Fibroblast of skin of left quadriceps (primary cell): ENCODE measurements at regions not wholly inside any gene's neighbourhood (a gene's known extent, or its start where the extent isn't known, plus 50 kb on each side); places are given as distances from the start of the nearest gene placed in this dataset.
A peak's percentile ranks its signal among the peaks of the same experiment; 100 is the strongest.

ENCODE experiments used
- DNase-seq, 2 experiments: peaks; one replicate each; pipeline ENCODE4 v3.0.0-alpha.2; 2013; ENCODE audit warnings: low read depth in 2 of 2

DNA sequence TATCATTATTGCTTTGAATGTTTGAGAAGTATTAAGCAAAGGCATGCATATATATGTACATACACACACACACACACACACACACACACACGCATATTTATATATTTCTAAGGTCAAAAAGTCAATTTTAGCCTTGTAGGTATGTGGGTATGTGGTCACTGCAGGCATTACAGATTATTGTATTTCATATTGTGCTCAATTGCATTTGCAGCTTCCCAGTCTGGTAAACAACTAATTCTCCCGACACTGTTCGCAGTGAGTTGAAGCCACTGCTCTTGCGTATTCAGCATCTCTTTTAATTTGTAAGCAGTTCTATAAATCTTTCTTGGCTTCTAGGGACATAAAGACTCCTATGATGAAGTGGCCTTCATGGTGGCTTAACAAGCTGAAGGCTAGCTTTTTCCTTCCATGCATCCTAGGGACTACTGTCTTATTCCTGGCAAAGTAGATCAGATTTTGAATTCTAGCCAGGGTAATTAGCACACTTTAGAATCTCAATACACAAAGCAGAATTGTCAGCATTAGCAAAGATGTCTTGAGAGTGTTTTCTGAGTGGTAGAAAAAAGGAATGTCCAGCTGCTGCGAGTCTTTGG is 368.6 kb upstream of the NEGR1 start:
- no peak for DNase-seq

DNA sequence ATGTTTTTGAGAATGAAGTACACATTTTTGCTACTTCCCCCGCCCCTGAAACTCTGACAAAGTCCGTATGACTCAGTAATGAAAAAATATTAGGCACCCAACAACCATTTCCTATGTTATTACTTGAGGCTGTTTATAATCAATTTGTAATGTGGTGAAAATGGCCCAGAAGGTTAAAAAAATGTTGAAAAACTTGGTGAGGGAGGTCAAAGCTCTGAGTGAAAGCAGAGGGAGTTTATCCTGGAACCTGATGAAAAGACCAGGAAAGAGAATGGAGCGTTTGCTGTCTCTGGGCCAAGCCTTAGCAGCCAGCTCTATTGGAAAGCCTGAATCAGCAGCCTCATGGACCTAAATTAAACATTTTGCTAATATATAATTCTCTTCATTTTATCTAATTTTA is 367.7 kb upstream of the NEGR1 start:
- peak; percentile 16 to 18 for DNase-seq

DNA sequence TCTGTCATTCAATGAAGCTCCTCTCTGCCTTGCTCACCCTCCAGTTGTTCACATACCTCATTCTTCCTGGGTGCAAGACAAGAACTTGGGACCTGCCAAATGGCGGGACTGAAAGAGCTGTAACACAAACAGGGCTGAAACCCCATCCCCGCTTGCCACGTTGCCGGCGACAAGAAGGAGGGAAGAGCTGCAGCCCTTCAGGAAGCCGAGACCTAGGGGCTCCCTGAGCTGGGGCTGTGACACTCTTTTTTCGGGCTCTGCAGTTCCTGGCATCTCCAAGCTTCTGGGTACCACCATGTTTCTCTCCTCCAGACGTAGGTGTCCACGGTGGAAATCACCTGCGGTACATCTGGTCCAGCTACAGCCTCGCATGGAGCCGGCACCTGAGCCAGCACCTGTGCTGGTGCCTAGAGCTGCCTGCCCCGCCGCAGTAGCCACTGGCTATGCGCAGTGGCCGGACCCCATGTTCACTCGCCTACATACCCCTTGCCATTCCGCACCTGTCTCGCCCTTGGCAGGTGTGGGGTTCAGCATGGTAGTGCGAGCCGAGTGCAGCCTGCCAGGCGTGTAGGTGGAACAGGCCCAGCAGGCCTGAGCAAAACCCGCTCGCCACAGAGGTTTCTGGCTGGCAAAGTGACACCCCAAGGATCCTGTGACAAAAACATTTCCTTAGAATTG is 367.0 kb upstream of the NEGR1 start:
- no peak for DNase-seq

DNA sequence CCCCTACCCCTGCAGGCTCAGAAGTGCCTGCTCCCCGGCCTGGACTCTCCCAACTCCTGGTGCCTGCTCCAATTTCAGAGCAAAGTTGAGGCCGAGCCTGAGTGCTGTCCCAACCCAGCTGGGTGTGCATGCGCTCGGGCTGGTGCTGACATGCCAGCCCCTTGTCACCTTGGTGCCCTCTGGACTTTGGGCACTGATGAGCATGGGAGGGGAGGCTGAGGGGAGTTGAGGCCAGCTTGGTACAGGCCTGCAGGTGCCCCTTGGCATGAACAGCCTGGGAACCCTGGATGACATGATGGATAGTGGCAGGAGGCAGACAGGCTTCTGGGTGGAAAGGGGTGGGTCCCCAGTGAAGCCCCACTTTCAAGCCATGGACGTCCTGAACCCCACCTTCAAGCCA is 366.1 kb upstream of the NEGR1 start:
- DNase-seq = no peak

DNA sequence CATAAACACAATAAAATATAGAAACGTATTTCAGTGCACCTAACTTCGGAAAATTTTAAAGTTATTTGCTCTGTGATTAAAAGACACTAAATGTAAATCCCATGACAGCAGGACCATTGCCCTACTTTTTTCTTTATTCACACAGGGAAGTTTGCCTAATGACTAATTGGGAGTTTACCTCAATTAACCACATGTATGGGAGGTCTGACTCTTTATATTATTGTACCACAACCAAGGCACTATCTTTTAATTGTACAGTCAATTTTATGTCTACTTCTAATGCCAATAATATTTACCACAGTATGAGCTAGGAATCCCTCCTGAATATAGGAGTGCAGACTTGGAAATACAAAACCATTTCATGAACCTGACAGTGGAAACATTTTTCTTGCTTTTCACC is 360.8 kb upstream of the NEGR1 start:
- DNase-seq = no peak

DNA sequence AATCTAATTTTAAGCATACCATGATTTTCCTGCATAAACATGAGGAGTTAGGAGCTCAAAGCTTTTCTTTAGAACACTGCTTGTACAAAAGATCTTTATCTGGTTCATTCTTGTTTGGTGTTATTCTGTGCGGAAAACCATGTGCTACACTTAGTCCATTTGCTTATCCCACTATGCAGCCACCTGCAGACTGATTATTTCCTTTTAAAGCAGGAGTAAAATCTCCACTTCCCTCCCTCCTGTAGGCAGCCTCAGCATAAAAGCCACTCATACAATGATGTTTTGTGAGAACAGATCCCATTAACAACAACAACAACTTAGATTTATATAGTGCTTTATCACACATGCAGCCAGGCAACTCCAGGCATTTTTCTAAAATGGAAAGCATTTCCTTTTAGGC is 355.3 kb upstream of the NEGR1 start:
- DNase-seq = no peak

DNA sequence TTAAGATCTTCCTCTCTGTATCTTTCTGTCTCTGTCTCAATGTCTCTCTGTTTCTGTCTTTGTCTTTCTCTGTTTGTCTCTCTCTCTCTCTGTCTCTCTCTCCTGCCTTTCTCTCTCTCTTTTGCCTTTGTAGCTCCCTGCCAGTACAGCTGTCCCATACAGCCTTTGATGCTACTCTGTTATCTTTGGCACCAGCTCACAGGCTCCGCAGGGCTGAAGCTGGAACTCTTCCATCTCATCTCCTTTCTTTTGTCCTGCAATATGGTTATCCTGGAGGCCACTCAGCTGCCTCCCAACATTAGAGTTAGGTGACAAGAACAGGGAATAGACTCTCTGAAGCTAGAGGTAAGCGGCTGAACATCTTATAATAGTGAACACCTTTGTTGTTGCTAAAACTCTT is 354.3 kb upstream of the NEGR1 start:
- DNase-seq = no peak

DNA sequence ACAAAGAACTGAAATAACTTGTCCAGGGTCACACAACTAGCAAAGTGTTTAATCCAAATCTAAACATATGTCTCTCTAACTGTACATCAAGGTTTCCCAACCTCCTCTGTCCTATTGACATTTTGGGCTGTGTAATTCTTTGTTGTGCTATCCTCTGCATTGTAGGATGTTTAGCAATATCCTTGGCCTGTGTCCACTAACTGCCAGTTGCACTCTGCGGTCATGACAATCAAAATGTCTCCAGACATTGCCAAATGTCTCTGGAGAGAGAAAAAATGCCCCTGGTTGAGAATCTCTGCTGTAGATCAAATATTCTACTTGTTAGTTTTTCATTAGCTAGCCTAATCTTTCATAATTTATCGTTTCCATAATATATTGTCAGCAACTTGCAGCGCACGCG is 353.4 kb upstream of the NEGR1 start:
- DNase-seq = no peak

DNA sequence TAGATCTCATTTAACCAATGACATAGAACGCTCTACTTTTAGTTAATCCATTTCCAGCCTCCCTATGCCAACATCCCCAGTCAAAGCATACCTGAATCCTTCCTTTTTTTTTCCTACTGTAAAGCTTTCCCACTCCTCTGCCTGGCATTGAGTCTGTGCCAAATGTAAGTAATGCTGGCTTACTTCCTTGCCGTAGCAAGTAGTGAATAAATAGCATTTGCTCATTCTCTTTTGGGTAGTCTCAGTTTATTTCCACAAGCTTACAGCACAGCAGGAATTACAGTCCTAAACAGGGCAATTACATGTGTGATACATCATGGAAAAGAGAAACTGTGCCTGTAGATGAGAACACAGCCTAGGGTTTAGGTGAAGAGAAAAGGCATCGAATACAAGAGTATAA is 352.6 kb upstream of the NEGR1 start:
- no peak for DNase-seq

DNA sequence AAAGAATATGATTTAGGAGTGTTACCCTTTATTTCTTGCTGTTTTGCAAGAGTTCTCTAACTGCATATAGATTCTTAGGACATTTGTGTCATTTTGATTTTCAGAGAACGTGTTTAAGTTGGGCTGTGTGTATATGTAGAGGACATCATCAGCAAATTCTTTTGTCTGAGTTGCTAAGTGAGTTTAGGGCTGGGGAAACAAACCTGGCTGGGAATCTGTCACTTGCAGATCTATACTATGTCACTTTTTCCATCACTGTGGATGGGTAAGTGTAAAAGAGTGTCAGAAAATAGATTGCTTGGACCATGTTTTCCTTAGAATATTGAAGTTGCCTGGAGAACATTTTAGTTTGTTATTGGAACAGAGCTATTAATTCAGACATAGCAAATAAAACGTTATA is 349.1 kb upstream of the NEGR1 start:
- no peak for DNase-seq

DNA sequence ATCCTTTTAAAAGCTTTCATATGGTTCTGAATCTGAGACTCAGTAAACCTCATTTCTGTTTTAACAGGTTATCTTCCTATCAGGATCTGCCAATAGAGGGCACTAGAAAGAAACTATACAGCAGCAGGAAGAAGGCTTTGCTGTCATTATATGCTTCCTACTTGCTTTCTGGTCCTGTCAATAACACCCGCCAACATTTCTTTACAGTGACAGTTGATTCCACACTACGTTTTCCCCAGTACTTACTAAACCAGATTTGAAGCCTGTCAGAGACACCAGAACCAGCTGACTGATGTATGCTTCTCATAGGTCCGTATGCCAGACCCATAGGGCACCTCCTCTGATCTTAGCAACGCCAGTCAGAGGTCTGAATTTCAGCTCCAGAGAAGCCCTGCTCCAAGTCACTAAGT is 341.0 kb upstream of the NEGR1 start:
- peak; percentile 22 to 27 for DNase-seq

DNA sequence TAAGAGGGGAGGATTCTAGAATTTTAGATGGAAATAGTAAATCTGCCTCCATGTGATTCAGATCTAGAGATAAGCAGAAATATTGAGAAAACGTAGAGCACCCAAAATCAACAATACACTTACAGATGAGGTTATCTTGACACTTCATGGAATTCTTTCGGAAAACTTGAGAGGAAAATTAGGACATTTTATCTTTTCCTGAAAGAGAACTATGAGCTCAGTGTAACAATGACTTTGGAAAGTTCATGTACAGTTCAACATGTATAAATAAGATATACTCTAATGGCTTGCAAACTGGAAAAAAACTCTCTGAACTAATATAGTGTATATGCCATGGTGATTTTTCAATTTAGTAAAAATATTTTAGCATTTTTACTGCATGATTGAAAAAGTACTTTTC is 338.1 kb upstream of the NEGR1 start:
- DNase-seq = no peak

DNA sequence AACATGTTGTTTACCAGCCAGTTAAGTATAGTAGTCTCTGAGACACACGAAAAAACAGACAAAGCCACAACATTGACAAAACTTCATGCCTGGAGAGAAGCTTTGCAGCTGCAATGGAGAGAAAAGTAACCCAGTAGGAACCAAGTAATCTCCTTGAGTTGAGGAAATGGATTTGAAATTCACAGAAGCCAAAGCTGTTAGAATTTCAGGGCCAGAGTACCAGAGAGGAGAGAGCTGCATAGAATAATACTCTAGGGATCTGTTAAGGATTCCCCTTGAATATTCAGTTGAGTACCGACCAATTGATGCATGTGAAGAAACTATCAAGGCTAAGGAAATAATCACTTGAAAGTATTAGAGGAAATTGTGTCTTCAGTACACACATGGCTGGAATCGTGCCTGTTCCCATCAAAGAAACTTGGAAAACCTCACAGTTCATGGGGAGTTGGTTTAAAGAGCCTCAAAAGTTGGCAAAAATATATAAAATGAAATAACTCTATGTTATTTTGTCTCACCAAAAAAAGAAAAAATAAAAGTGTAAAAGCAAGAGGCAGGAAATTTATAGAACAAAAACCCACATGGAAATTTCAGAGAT is 324.0 kb upstream of the NEGR1 start:
- DNase-seq = no peak

DNA sequence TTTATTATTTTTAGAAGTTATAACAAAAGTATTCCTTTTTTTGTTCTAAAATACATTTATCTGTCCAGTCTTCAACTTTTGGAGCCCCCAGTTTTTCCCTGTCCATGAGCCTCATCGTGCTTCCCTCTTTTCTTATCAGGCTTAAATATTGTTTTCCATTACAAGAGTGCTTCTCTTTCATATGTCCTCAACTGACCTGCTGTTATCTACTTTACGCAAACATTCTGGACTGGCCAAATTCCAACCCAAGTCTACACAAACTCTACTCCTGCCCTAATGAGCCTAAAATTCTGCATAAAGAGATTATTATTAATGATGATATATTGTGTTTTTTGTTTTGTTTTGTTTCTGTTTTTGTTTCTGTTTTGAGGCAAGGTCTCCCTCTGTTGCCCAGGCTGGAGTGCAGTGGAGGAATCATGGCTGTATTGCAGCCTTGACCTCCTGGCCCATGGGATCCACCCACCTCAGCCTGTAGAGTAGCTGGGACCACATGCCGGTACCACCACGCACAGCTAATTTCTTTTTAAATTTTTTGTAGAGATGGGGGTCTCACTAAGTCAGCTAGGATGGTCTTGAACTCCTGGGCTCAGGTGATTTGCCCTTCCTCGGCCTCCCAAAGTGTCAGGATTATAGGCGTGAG is 318.8 kb upstream of the NEGR1 start:
- DNase-seq = no peak

DNA sequence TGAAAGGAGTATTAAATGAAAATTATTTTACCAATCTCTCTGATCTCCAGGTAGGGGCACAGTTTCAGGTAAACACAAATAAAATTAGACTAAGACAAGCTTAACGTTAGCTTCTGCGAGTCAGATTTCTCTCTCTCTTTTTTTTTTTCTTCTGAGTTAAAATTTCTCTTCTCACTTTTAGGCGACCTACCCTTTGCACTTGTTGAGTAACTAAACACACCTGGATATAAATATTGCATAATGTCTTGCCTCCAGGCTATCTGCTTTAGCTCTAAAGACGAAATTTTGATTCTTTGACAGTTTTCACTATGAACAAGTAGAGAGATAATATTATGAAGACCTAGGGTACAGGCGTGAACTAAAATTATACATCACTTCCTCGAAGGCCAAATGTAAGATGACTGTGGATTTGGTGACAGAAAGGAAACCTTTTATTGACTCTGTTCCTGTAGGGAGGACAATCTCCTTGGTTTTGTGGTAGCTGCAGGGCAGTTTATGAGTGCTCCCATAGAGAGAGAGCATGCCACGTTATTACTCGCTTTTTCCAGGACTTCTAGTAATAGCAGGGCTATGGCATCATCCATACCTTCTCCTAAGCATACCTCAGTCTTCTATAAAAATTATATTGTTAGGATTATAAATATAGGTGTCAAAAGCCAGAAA is 303.8 kb upstream of the NEGR1 start:
- DNase-seq = no peak

DNA sequence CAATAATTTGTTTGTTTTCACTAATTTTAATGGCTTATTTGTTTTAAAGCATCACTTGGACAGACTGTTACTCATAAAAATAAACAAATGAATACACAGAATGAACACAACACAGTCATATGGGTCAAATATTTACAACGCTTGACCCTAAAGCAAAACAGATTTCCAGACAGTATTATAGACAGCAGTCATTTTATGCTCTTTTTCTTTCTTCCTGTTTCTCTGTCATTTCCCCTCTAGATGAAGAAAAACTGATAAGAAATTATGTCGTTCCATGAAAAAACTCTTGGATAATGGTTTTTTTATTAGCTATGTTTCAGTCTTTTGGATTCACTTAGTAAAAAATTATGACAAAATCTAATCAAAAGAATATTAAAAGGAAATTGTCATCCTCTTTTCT is 297.3 kb upstream of the NEGR1 start:
- no peak for DNase-seq

DNA sequence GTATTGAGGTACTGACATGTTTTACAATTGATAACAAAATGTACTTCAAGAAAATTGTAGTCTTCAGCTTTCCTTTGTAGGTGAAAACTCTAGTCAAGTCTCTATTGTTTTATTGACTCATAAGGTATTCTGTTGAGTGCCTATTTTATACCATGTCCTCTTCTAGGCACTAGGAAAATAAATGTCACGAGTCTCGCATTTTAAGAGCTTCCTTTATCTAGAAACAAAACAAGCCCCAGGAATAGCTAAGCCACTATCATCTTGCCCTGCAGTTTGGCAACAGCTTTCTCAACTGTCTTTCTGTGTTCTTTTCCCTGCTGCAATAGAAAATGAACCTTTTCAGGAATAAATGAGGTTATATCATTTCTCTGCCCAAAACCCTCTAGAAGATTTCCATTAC is 288.5 kb upstream of the NEGR1 start:
- DNase-seq = no peak

DNA sequence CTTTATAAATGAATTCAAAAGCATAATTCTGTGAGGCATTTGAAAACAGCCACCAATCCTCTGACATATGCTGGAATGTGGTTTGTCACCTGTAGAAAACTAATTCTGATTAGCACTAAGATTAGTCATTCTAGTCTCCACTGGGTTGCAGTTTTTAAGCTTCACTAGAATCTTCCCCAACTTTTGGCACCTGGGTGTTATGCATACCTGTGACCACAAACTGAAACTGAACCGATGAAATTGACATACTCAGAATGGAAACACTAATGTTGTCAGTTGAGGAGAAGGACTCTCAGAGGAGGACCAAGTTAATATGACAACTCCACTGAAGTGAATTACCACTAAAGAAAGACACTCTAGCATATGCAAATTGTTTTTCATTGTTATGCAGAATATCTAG is 285.8 kb upstream of the NEGR1 start:
- DNase-seq = no peak

DNA sequence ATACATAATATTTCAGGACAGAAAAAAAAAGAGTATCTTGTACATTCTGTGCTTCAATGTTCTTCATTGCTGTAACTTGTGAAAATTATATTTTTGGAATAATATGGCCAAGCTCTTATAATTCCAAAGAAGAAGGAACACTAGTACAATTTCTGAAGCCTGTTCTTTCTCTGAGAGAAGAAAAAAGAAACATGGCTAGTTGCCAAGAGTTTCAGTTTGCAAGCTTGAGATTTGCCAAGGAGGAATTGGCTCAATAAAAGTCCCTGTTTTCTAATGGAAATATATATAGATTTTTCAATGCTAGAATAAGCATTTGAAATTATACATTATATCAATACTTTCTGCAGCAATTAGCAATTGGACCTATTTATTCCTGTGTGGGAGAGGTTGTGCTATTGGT is 285.2 kb upstream of the NEGR1 start:
- peak in 1 of 2 experiments; percentile 7 for DNase-seq

DNA sequence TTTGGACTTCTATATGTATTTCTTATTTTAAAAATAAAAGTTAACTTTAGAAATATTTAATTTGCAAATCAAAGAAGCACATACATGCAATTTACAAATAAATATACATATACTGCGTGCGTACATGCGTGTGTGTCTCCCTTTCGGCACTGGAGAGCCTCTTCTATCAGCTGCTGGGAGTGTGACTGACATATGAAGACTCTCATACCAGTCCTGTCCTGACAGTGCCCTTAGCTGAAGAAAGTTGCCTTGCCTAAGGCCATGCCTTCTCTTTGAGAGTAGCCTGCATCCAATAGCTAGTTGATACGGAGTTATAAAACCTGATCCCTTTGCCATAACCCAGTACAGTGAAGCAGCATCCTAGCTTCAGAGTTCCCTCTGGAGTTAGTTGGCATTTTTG is 282.4 kb upstream of the NEGR1 start:
- DNase-seq = no peak

DNA sequence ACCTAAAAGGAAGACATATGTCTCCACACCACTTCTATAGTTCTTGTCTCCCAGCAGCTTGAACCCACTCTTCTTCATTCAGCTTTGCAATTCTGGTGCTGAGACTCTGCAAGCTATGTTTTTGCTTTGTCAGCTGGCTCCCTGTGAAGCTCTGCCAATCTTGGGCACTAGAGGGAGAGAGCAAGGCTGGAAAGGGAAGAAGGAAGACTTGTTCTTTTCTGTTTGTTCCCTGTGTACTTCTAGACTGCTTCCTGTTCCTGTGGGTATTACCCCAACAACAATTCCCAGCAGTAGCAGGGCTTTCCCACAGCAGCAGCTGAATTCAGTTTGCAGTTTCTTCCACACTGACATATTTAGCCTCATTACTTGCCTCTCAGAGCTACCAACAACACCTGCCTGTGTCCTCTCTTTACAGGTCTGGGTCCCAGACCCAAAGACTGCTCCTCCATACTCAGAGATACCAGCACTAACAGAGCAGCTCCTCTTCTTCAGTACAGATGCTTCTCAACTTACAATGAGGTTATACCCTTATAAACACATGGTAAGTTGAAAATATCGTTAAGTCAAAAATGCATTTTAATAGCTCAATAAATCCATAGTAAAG is 275.2 kb upstream of the NEGR1 start:
- DNase-seq = no peak

DNA sequence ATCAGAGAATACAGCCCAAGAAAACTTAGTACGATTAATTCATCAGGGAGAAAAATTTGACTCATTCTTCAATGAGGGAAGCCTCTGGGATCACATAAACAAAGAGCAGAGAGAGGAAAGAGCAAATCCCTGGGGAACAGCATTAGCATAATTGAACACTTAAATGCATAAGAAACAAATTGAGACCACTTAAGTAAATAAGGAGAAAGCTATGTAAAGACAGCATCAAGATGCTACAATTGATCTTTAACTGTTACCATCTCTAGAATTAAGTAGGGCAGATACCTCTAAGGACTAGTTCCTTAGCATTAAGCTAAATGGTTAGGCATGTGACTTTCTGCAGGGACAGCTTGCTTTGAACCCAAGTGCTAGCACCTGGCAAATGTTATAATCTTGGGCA is 265.1 kb upstream of the NEGR1 start:
- DNase-seq = peak in 1 of 2 experiments; percentile 5
